GM19324 (cell line): ENCODE measurements at regions not wholly inside any gene's neighbourhood (a gene's known extent, or its start where the extent isn't known, plus 50 kb on each side); places are given as distances from the start of the nearest gene placed in this dataset.
A peak's percentile ranks its signal among the peaks of the same experiment; 100 is the strongest.

Source experiments
- ATAC-seq: cut with Tn5 transposase; IDR thresholded peaks from one replicate; pipeline ENCODE4 v1.9.1; 2021; ENCODE audit warnings: mild to moderate bottlenecking, moderate library complexity; ENCODE audit not compliant: unreplicated experiment, low FRiP score

GRCh38 chr4:12724510-12724909 is 759.6 kb downstream of the RAB28 start:
- no peak for ATAC-seq

- no peak for ATAC-seq
These were observed 760.2 kb downstream of the RAB28 start for GRCh38 chr4:12723849-12724447.

GRCh38 chr4:12716896-12717295 is 767.2 kb downstream of the RAB28 start:
- no peak for ATAC-seq

GRCh38 chr4:12712648-12713339 is 771.3 kb downstream of the RAB28 start:
- ATAC-seq: no peak

- no peak for ATAC-seq
These were observed 776.6 kb downstream of the RAB28 start for GRCh38 chr4:12707381-12708175.

- ATAC-seq: no peak
These were observed 781.1 kb downstream of the RAB28 start for GRCh38 chr4:12703036-12703435.

- no peak for ATAC-seq
These were observed 782.8 kb downstream of the RAB28 start for GRCh38 chr4:12701384-12701783.

GRCh38 chr4:12697970-12698369 is 786.2 kb downstream of the RAB28 start:
- ATAC-seq: no peak

- no peak for ATAC-seq
These were observed 791.3 kb downstream of the RAB28 start for GRCh38 chr4:12692815-12693214.

GRCh38 chr4:12691168-12691567 is 793.0 kb downstream of the RAB28 start:
- no peak for ATAC-seq

GRCh38 chr4:12689457-12689856 is 794.7 kb downstream of the RAB28 start:
- no peak for ATAC-seq

GRCh38 chr4:12679217-12679616 is 804.9 kb downstream of the RAB28 start:
- no peak for ATAC-seq

GRCh38 chr4:12674184-12674583 is 810.0 kb downstream of the RAB28 start:
- no peak for ATAC-seq

- ATAC-seq: no peak
These were observed 811.8 kb downstream of the RAB28 start for GRCh38 chr4:12672303-12672702.

- ATAC-seq: no peak
These were observed 826.0 kb downstream of the RAB28 start for GRCh38 chr4:12658146-12658545.

- no peak for ATAC-seq
These were observed 832.3 kb downstream of the RAB28 start for GRCh38 chr4:12651876-12652275.

- no peak for ATAC-seq
These were observed 838.4 kb downstream of the RAB28 start for GRCh38 chr4:12645732-12646131.

- ATAC-seq: no peak
These were observed 839.9 kb downstream of the RAB28 start for GRCh38 chr4:12644261-12644660.

GRCh38 chr4:12636191-12636590 is 847.9 kb downstream of the RAB28 start:
- no peak for ATAC-seq

GRCh38 chr4:12635629-12636028 is 848.5 kb downstream of the RAB28 start:
- ATAC-seq: no peak

- ATAC-seq: peak; percentile 86
These were observed 851.0 kb downstream of the RAB28 start for GRCh38 chr4:12633053-12633651.
